Erythroblast (primary cell): ENCODE measurements at regions not wholly inside any gene's neighbourhood (a gene's known extent, or its start where the extent isn't known, plus 50 kb on each side); places are given as distances from the start of the nearest gene placed in this dataset.

ENCODE experiments used
- GATA1 ChIP-seq: IDR thresholded peaks from 2 replicates; pipeline ENCODE4 v1.6.1; 2011; ENCODE audit warnings: low read depth, mild to moderate bottlenecking, control low read depth, low read length, moderate library complexity
- POLR2A ChIP-seq: IDR thresholded peaks from 2 replicates; pipeline ENCODE4 v1.6.1; 2011; ENCODE audit warnings: mild to moderate bottlenecking, low read length

DNA sequence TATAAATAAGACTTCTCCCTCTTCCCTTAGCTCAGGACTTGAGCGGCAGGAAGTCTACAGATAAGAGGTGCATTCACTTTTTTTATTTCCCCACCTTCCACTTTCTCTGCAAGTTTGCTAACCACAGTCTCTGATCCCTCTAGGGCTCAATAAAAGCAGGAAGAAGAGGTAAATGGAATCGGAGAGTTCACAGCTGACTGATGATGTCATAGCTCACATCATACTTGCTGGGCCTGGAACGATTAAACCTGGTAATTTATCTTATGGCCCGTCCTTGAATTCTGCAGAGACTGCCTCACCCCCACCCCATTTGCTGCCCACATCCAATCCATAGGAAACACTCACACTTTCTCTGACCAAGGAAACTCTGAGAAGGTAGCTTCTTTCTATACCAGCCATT, 62.9 kb downstream of the DRD1 start:
- TF ChIP-seq POLR2A (no peak), GATA1 (no peak)
